CD4-positive, alpha-beta T cell (primary cell): ENCODE measurements at regions not wholly inside any gene's neighbourhood (a gene's known extent, or its start where the extent isn't known, plus 50 kb on each side); places are given as distances from the start of the nearest gene placed in this dataset.

ENCODE experiments used
- ATAC-seq: fragments of 200-7000 bp; cut with Tn5 transposase; one replicate; pipeline ENCODE4 v1.10.0; 2022; ENCODE audit warnings: mild to moderate bottlenecking; ENCODE audit not compliant: poor library complexity
- CTCF ChIA-PET: fragments of 350-600 bp; sonication (Branson Sonifier 250); formaldehyde crosslinking; loops from one replicate; lab custom pipeline; 2021; ENCODE audit warnings: antibody characterized with exemption, inconsistent platforms; lab: Charles Lee
- POLR2A ChIA-PET: fragments of 350-600 bp; sonication (Branson Sonifier 250); formaldehyde crosslinking; loops from one replicate; lab custom pipeline; 2021; ENCODE audit warnings: antibody characterized with exemption, inconsistent platforms; lab: Charles Lee
- DNase-seq, 14 experiments: peaks; one replicate each; pipeline ENCODE4 v3.0.0-alpha.2; 2013 to 2020; ENCODE audit warnings: mixed read lengths in 2 of 14
- H3K27ac ChIP-seq, 2 donors: one replicate each; pipeline versions ENCODE4 v1.5.1 to v1.7.0; 2013; ENCODE audit warnings: low read length in 2 of 2, low read depth in 1 of 2, mild to moderate bottlenecking in 1 of 2
- H3K27me3 ChIP-seq, 2 experiments: 1 replicate in 1 of 2; 2 replicates in 1 of 2; pipeline versions ENCODE4 v1.6.1 to v1.7.0; 2013; ENCODE audit warnings: low read length in 2 of 2, control low read depth in 1 of 2, mild to moderate bottlenecking in 1 of 2, moderate library complexity in 1 of 2; ENCODE audit not compliant: insufficient read depth in 2 of 2, control insufficient read depth in 1 of 2
- H3K36me3 ChIP-seq: one replicate; pipeline ENCODE4 v1.6.1; 2013; ENCODE audit warnings: low read length, control low read depth; ENCODE audit not compliant: insufficient read depth
- H3K4me1 ChIP-seq: one replicate; pipeline ENCODE4 v1.6.1; 2013; ENCODE audit warnings: low read length, control low read depth; ENCODE audit not compliant: insufficient read depth
- H3K4me3 ChIP-seq: one replicate; pipeline ENCODE4 v1.5.1; 2013; ENCODE audit warnings: mild to moderate bottlenecking, low read length, moderate library complexity
- H3K9me3 ChIP-seq, 2 experiments: 1 replicate in 1 of 2; 2 replicates in 1 of 2; pipeline versions ENCODE4 v1.6.1 to v1.7.0; 2013; ENCODE audit warnings: low read length in 2 of 2, mild to moderate bottlenecking in 2 of 2, control low read depth in 1 of 2, moderate library complexity in 1 of 2; ENCODE audit not compliant: control insufficient read depth in 1 of 2, insufficient read depth in 1 of 2
- H3K27ac Mint-ChIP-seq: one replicate; pipeline ENCODE4 v1.8.0; 2020; ENCODE audit warnings: mixed read lengths
- H3K27me3 Mint-ChIP-seq: one replicate; pipeline ENCODE4 v1.8.0; 2021; ENCODE audit warnings: mixed read lengths
- H3K36me3 Mint-ChIP-seq: one replicate; pipeline ENCODE4 v1.8.0; 2021; ENCODE audit warnings: low read depth, mixed read lengths
- H3K4me1 Mint-ChIP-seq: one replicate; pipeline ENCODE4 v1.8.0; 2021; ENCODE audit warnings: low read depth, mixed read lengths
- H3K4me3 Mint-ChIP-seq: one replicate; pipeline ENCODE4 v1.8.0; 2020; ENCODE audit warnings: mild to moderate bottlenecking, mixed read lengths
- H3K9me3 Mint-ChIP-seq: one replicate; pipeline ENCODE4 v1.8.0; 2020; ENCODE audit warnings: mixed read lengths
- CTCF ChIP-seq: fragments of 200-600 bp; IDR thresholded peaks from one replicate; pipeline ENCODE4 v1.8.0; 2022; ENCODE audit warnings: antibody characterized with exemption, mild to moderate bottlenecking
- intact Hi-C, 2 experiments: fragments of 100-400 bp; cut with DNase I in 1 of 2; cut with micrococcal nuclease in 1 of 2; formaldehyde crosslinking; loops; one replicate each; pipeline versions ENCODE4 v1.15.1 to v1.9.0; 2023 to 2025; cut with DNase I, micrococcal nuclease

- Histone ChIP-seq H3K4me1 (no peaks in the 10 kb centered on the region), H3K4me3 (no peak overlapping the region), H3K36me3 (no peaks in the 10 kb centered on the region), H3K9me3 (no peaks in the 10 kb centered on the region), H3K27ac (no peak overlapping the region), H3K27me3 (no peaks in the 10 kb centered on the region)
- no peak for TF ChIP-seq CTCF
- ChIA-PET POLR2A (no interaction called here), CTCF (no interaction called here)
- peaks cover 13% of the 10 kb centered on the region for H3K9me3 Mint-ChIP-seq
- no peak for DNase-seq
- intact Hi-C loops, result no loop called here
- H3K27me3 Mint-ChIP-seq, result no peaks in the 10 kb centered on the region
- H3K4me3 Mint-ChIP-seq, result no peak overlapping the region
- no peaks in the 10 kb centered on the region for H3K36me3 Mint-ChIP-seq
- no peaks in the 10 kb centered on the region for H3K4me1 Mint-ChIP-seq
- H3K27ac Mint-ChIP-seq, result no peak overlapping the region
- no peak for ATAC-seq
Measured at GRCh38 chr21:27301220-27301619, 334.3 kb upstream of the ADAMTS5 start.

- no peak overlapping the region for H3K27ac ChIP-seq
- no peaks in the 10 kb centered on the region for H3K36me3 Mint-ChIP-seq
- H3K4me3 Mint-ChIP-seq, result no peak overlapping the region
- H3K9me3 ChIP-seq, result no peaks in the 10 kb centered on the region
- intact Hi-C loops, result no loop called here
- H3K4me1 ChIP-seq, result no peaks in the 10 kb centered on the region
- no peak for DNase-seq
- no peak overlapping the region for H3K4me3 ChIP-seq
- no peaks in the 10 kb centered on the region for H3K27me3 Mint-ChIP-seq
- no peak for TF ChIP-seq CTCF
- H3K27ac Mint-ChIP-seq, result no peak overlapping the region
- no peaks in the 10 kb centered on the region for H3K36me3 ChIP-seq
- CTCF ChIA-PET, result no interaction called here
- POLR2A ChIA-PET, result no interaction called here
- peaks cover 16% of the 10 kb centered on the region for H3K9me3 Mint-ChIP-seq
- H3K4me1 Mint-ChIP-seq, result no peaks in the 10 kb centered on the region
- no peak for ATAC-seq
- no peaks in the 10 kb centered on the region for H3K27me3 ChIP-seq
Measured at GRCh38 chr21:27300770-27301169, 333.9 kb upstream of the ADAMTS5 start.

- ChIA-PET CTCF (no interaction called here), POLR2A (no interaction called here)
- Mint-ChIP-seq H3K4me3 (no peak overlapping the region), H3K36me3 (no peaks in the 10 kb centered on the region), H3K27ac (no peak overlapping the region), H3K27me3 (no peaks in the 10 kb centered on the region), H3K4me1 (no peaks in the 10 kb centered on the region), H3K9me3 (peaks cover 21% of the 10 kb centered on the region)
- Histone ChIP-seq H3K27me3 (no peaks in the 10 kb centered on the region), H3K9me3 (no peaks in the 10 kb centered on the region), H3K4me3 (no peak overlapping the region), H3K36me3 (no peaks in the 10 kb centered on the region), H3K4me1 (no peaks in the 10 kb centered on the region), H3K27ac (no peak overlapping the region)
- no peak for DNase-seq
- ATAC-seq, result no peak
- intact Hi-C loops, result no loop called here
- no peak for TF ChIP-seq CTCF
Measured at GRCh38 chr21:27298465-27298864, 331.6 kb upstream of the ADAMTS5 start.
